Endothelial cell of umbilical vein (primary cell): ENCODE measurements at regions not wholly inside any gene's neighbourhood (a gene's known extent, or its start where the extent isn't known, plus 50 kb on each side); places are given as distances from the start of the nearest gene placed in this dataset.

Experiments used
- CTCF ChIP-seq, 2 donors: IDR thresholded peaks; 1 replicate in 1 of 2; 2 replicates in 1 of 2; pipeline ENCODE4 v1.5.1; 2011; ENCODE audit warnings: low read length in 2 of 2, mild to moderate bottlenecking in 2 of 2, moderate library complexity in 2 of 2, control low read depth in 1 of 2, inconsistent platforms in 1 of 2, low read depth in 1 of 2; ENCODE audit not compliant: insufficient read depth in 1 of 2; ENCODE audit errors: extremely low read depth in 1 of 2
- EZH2 ChIP-seq: IDR thresholded peaks from 2 replicates; pipeline ENCODE4 v1.6.1; 2012; ENCODE audit warnings: borderline replicate concordance, low read depth, mild to moderate bottlenecking, moderate library complexity, low read length, inconsistent platforms; ENCODE audit not compliant: severe bottlenecking
- FOS ChIP-seq: IDR thresholded peaks from 2 replicates; pipeline ENCODE4 v1.6.1; 2011; ENCODE audit warnings: mild to moderate bottlenecking, low read length, moderate library complexity, borderline replicate concordance; ENCODE audit not compliant: insufficient read depth
- GATA2 ChIP-seq: IDR thresholded peaks from 2 replicates; pipeline ENCODE4 v1.7.0; 2011; ENCODE audit warnings: low read depth, mild to moderate bottlenecking, moderate library complexity, mixed read lengths, low read length; ENCODE audit not compliant: insufficient read length, insufficient read depth
- JUN ChIP-seq: IDR thresholded peaks from 2 replicates; pipeline ENCODE4 v1.6.1; 2011; ENCODE audit warnings: borderline replicate concordance, low read depth; ENCODE audit not compliant: insufficient read length, insufficient read depth
- MAX ChIP-seq: IDR thresholded peaks from 2 replicates; pipeline ENCODE4 v1.6.1; 2011; ENCODE audit not compliant: insufficient read depth, insufficient read length
- MYC ChIP-seq: IDR thresholded peaks from one replicate; pipeline ENCODE4 v1.6.1; 2011; ENCODE audit warnings: mild to moderate bottlenecking, low read depth, low read length
- POLR2A ChIP-seq: IDR thresholded peaks from 2 replicates; pipeline ENCODE4 v1.6.1; 2012; ENCODE audit warnings: low read depth, mild to moderate bottlenecking, control low read depth, low read length
- POLR2AphosphoS5 ChIP-seq: IDR thresholded peaks from 2 replicates; pipeline ENCODE4 v1.6.1; 2012; ENCODE audit warnings: low read depth, mild to moderate bottlenecking, control low read depth, low read length, moderate library complexity; ENCODE audit not compliant: insufficient read depth

- TF ChIP-seq EZH2 (no peak), JUN (no peak), CTCF (IDR thresholded peaks at IDR 0.05; ENCODE audit: extremely low read depth in 1 of 2, insufficient read depth in 1 of 2, low read depth in 1 of 2, low read length in 2 of 2) (no peak), FOS (no peak), POLR2AphosphoS5 (no peak), POLR2A (no peak), MAX (no peak), GATA2 (no peak), MYC (no peak)
Measured at GRCh38 chr15:88309363-88309762, 52.8 kb upstream of the NTRK3 start.
